Loucy (cell line): ENCODE measurements at regions not wholly inside any gene's neighbourhood (a gene's known extent, or its start where the extent isn't known, plus 50 kb on each side); places are given as distances from the start of the nearest gene placed in this dataset.

Source experiments
- CTCF ChIP-seq: fragments of 200-600 bp; sonication (generic); conservative IDR thresholded peaks from 2 replicates; pipeline ENCODE4 v1.5.1; 2014; ENCODE audit warnings: mild to moderate bottlenecking, antibody characterized with exemption, low read length
- EZH2phosphoT487 ChIP-seq: fragments of 200-600 bp; IDR thresholded peaks from 2 replicates; pipeline ENCODE4 v1.6.1; 2018; ENCODE audit warnings: antibody characterized with exemption, mild to moderate bottlenecking, moderate library complexity, borderline replicate concordance

GRCh38 chr18:1273469-1273868 is 368.8 kb downstream of the ADCYAP1 start:
- TF ChIP-seq CTCF = no peak
- TF ChIP-seq EZH2phosphoT487 = no peak
